HG03378 (cell line): ENCODE measurements at regions not wholly inside any gene's neighbourhood (a gene's known extent, or its start where the extent isn't known, plus 50 kb on each side); places are given as distances from the start of the nearest gene placed in this dataset.
"Not testable (repeated sequence)": the region's sequence is repeated elsewhere in the genome, so short reads cannot be mapped to it uniquely, and the experiment has no call there.

Experiments used
- ATAC-seq: cut with Tn5 transposase; IDR thresholded peaks from one replicate; pipeline ENCODE4 v1.9.1; 2021; ENCODE audit warnings: mild to moderate bottlenecking, moderate library complexity; ENCODE audit not compliant: unreplicated experiment

DNA sequence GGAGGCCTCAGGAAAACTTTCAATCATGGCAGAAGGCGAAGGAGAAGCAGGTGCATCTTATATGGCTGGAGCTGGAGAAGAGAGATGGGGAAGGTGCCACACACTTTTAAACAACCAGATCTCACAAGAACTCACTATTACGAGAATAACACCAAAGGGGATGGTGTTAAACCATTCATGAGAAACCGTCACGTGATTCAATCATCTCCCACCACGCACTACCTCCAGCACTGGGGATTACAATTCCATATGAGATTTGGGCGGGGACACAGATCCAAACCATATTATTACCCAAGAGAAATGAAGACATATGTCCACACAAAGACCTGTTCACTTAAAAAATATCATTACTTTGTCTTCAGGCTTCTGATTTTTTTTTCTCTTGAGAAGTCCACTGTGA lies 518.5 kb downstream of the DCDC2C start:
- ATAC-seq = no peak

- not testable (repeated sequence) for ATAC-seq
Measured at GRCh38 chr2:4244422-4244821, 541.0 kb downstream of the DCDC2C start.

DNA sequence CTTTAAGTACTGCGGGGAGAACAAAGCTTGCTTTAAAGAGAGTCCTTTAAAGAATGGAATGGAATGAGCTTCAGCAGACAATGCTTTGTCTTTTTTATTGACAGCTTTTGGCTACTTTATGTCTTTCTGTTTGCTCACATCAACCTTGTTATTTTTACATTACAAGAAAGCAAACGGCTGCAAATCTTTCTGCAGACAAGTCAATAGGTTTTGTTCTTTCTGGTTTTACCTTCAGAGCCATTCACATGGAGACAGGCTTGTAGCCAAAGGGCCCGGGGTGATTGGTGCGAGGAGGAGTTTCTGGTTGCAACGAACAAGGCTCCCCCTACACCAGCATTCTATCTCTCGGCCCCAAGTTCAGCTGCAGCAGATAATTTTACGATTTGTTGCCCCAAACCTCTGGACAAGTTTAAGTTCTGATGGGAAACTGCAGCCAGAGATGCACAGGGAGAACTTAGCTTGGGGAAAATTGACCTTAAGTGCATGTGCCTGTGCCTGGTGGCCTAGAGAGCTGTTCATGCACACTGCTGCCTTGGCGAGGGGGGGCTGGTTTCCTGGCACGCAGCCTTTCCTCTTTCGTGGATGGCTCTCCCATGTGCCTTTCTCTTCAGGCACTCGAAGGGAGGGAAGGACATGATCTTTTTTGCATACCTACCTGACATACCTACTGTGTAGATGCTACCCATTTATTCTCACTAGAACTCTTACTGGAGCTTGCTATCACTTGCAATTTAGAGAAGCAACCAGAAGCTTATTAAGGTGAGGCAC lies 543.2 kb downstream of the DCDC2C start:
- ATAC-seq = no peak

- no peak for ATAC-seq
Measured at GRCh38 chr2:4247791-4248190, 544.4 kb downstream of the DCDC2C start.

DNA sequence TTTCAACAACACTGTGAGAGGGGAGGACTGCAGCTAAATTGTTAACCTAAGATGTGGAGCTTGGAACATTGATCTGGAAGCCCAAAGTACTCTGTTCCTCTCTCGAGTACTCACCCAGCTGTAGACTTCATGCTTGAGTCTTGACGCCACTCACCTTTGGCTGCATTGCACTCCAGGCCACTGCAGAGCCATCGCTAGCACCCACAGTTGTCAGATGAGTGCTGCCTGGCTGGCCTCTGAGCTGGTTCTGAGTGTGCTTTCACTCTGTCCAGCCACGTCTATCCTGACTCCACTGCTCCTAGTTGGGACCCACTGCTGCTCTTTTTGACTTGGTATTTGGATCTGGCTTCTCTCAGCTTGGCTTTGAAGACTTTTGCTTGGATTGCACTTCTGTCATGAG lies 552.1 kb downstream of the DCDC2C start:
- ATAC-seq = no peak

GRCh38 chr2:4256351-4256750 lies 553.0 kb downstream of the DCDC2C start:
- no peak for ATAC-seq

DNA sequence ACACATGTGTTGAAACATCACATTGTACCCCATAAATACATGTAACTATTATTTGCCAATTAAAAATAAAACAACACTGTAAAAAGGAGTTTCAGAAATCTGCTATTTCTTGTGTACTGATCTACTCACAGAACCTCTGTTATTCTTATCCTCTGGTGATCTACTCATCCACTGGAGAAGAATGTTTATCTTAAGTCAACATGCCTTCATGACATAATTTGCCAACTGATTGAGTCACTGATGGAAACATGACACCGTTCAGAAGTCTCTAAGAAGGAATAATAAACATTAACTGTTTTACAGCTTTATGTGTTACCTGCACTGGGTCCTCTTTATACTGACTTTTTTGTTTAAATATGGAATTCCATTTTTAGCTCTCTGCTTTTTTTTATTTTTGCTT lies 555.2 kb downstream of the DCDC2C start:
- ATAC-seq = no peak

GRCh38 chr2:4265936-4266335 lies 562.6 kb downstream of the DCDC2C start:
- ATAC-seq = no peak

- ATAC-seq = no peak
Measured at GRCh38 chr2:4269885-4270284, 566.5 kb downstream of the DCDC2C start.

DNA sequence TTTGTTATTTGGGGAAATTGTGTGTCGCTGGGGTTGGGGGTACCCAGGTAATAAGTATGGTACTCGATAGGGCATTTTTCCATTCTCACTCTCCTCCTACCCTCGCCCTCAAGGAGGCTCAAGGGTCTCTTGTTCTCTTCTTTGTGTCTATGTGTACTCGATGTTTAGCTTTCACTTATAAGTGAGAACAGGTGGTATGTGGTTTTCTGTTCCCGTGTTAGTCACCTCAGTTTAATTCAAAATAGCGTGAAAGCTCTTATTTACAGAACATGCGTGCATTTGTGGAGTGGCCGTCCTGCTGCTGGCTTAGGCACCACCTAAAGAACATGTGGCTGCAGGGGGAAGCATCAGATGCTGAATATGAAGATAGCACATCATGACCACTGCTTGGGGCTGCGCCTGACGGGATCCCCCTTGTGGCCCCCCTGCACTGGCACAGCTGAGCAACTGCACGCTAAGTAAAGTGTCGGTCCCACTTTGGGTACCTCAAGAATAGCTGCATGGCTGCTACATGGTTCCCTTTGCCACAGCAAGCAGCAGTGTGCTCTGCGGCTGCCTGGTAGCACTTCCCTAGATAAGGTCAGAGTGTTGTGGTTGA lies 569.0 kb downstream of the DCDC2C start:
- no peak for ATAC-seq

GRCh38 chr2:4278392-4278791 lies 575.0 kb downstream of the DCDC2C start:
- ATAC-seq = no peak

DNA sequence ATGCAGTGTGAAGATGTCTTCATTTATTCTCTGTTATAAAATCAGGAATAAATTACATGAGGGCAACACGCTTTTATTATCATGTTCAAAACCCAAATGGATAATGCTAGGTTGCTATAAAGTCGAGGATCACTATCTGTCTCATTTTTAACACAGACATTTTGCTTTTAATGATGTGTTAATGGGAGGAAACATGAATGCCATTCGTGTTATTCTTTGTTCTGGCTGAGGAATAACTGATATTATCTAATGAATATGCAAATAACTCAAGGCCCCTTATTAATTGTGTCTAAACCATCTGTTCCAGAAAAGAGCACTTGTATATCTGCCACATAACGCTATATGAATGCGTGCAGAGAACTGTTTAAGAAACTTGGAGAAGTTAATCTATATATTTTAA lies 576.1 kb downstream of the DCDC2C start:
- no peak for ATAC-seq

DNA sequence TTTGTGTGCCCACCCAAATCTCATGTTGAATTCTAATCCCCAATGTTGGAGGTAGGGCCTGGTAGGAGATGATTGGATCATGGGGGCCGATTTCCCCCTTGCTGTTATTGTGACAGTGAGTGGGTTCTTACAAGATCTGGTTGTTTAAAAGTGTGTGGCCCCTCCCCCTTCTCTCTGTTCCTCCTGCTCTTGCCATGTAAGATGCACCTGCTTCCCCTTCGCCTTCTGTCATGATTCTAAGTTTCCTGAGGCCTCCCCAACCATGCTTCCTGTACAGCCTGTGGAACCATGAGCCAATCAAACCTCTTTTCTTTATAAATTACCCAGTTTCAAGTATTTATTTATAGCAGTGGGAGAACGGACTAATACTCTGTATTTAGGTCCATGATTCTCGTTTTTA lies 588.1 kb downstream of the DCDC2C start:
- ATAC-seq = no peak

DNA sequence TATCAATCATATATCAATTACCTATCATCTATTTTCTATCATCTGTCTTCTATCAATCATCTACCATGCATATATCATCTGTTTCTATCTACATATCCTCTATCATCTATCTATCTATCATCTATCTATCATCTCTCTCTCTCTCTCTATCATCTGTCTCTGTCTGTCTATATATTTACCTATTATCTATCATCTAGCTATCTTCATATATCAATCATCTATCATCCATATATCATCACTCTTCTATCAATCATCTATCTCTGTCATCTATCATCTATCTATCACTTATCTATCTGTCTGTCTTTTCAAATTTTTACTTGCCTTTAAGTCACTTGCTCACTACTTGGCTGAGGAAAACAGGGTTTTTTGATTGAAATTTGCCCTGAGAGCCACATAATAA lies 592.3 kb downstream of the DCDC2C start:
- no peak for ATAC-seq

GRCh38 chr2:4300616-4301015 lies 597.2 kb downstream of the DCDC2C start:
- no peak for ATAC-seq

GRCh38 chr2:4324531-4324930 lies 621.2 kb downstream of the DCDC2C start:
- ATAC-seq = no peak

- ATAC-seq = no peak
Measured at GRCh38 chr2:4336864-4337263, 633.5 kb downstream of the DCDC2C start.

- ATAC-seq = no peak
Measured at GRCh38 chr2:4338345-4338744, 635.0 kb downstream of the DCDC2C start.

- ATAC-seq = no peak
Measured at GRCh38 chr2:4340536-4340935, 637.2 kb downstream of the DCDC2C start.

DNA sequence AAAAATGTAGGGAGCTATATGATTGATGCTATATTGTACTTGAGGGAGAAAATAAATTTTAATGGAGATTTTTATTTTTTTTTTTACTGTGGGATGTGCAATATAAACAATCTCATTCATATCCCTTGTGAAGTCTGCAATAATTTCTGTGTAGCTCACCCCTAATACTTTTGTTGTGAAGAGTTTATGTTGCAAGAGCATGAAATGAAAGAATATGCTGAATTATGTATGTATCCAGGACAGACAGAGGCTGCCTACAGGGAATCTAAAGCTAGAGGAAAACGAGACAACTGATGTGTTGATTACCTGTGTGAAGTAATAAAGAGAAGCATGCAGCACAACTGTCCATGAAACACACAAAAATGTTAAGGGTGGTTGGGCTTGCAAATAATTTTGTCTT lies 643.3 kb downstream of the DCDC2C start:
- ATAC-seq = no peak

- no peak for ATAC-seq
Measured at GRCh38 chr2:4353668-4354067, 650.3 kb downstream of the DCDC2C start.

- ATAC-seq = no peak
Measured at GRCh38 chr2:4354164-4354563, 650.8 kb downstream of the DCDC2C start.

GRCh38 chr2:4354678-4355077 lies 651.3 kb downstream of the DCDC2C start:
- no peak for ATAC-seq
